CD4-positive, alpha-beta T cell (primary cell): ENCODE measurements at regions not wholly inside any gene's neighbourhood (a gene's known extent, or its start where the extent isn't known, plus 50 kb on each side); places are given as distances from the start of the nearest gene placed in this dataset.

Experiments used
- ATAC-seq: fragments of 200-7000 bp; cut with Tn5 transposase; one replicate; pipeline ENCODE4 v1.10.0; 2022; ENCODE audit warnings: mild to moderate bottlenecking; ENCODE audit not compliant: poor library complexity
- CTCF ChIA-PET: fragments of 350-600 bp; sonication (Branson Sonifier 250); formaldehyde crosslinking; loops from one replicate; lab custom pipeline; 2021; ENCODE audit warnings: antibody characterized with exemption, inconsistent platforms; lab: Charles Lee
- POLR2A ChIA-PET: fragments of 350-600 bp; sonication (Branson Sonifier 250); formaldehyde crosslinking; loops from one replicate; lab custom pipeline; 2021; ENCODE audit warnings: antibody characterized with exemption, inconsistent platforms; lab: Charles Lee
- DNase-seq, 14 experiments: peaks; one replicate each; pipeline ENCODE4 v3.0.0-alpha.2; 2013 to 2020; ENCODE audit warnings: mixed read lengths in 2 of 14
- H3K27ac ChIP-seq, 2 donors: one replicate each; pipeline versions ENCODE4 v1.5.1 to v1.7.0; 2013; ENCODE audit warnings: low read length in 2 of 2, low read depth in 1 of 2, mild to moderate bottlenecking in 1 of 2
- H3K27me3 ChIP-seq, 2 experiments: 1 replicate in 1 of 2; 2 replicates in 1 of 2; pipeline versions ENCODE4 v1.6.1 to v1.7.0; 2013; ENCODE audit warnings: low read length in 2 of 2, control low read depth in 1 of 2, mild to moderate bottlenecking in 1 of 2, moderate library complexity in 1 of 2; ENCODE audit not compliant: insufficient read depth in 2 of 2, control insufficient read depth in 1 of 2
- H3K36me3 ChIP-seq: one replicate; pipeline ENCODE4 v1.6.1; 2013; ENCODE audit warnings: low read length, control low read depth; ENCODE audit not compliant: insufficient read depth
- H3K4me1 ChIP-seq: one replicate; pipeline ENCODE4 v1.6.1; 2013; ENCODE audit warnings: low read length, control low read depth; ENCODE audit not compliant: insufficient read depth
- H3K4me3 ChIP-seq: one replicate; pipeline ENCODE4 v1.5.1; 2013; ENCODE audit warnings: mild to moderate bottlenecking, low read length, moderate library complexity
- H3K9me3 ChIP-seq, 2 experiments: 1 replicate in 1 of 2; 2 replicates in 1 of 2; pipeline versions ENCODE4 v1.6.1 to v1.7.0; 2013; ENCODE audit warnings: low read length in 2 of 2, mild to moderate bottlenecking in 2 of 2, control low read depth in 1 of 2, moderate library complexity in 1 of 2; ENCODE audit not compliant: control insufficient read depth in 1 of 2, insufficient read depth in 1 of 2
- H3K27ac Mint-ChIP-seq: one replicate; pipeline ENCODE4 v1.8.0; 2020; ENCODE audit warnings: mixed read lengths
- H3K27me3 Mint-ChIP-seq: one replicate; pipeline ENCODE4 v1.8.0; 2021; ENCODE audit warnings: mixed read lengths
- H3K36me3 Mint-ChIP-seq: one replicate; pipeline ENCODE4 v1.8.0; 2021; ENCODE audit warnings: low read depth, mixed read lengths
- H3K4me1 Mint-ChIP-seq: one replicate; pipeline ENCODE4 v1.8.0; 2021; ENCODE audit warnings: low read depth, mixed read lengths
- H3K4me3 Mint-ChIP-seq: one replicate; pipeline ENCODE4 v1.8.0; 2020; ENCODE audit warnings: mild to moderate bottlenecking, mixed read lengths
- H3K9me3 Mint-ChIP-seq: one replicate; pipeline ENCODE4 v1.8.0; 2020; ENCODE audit warnings: mixed read lengths
- CTCF ChIP-seq: fragments of 200-600 bp; IDR thresholded peaks from one replicate; pipeline ENCODE4 v1.8.0; 2022; ENCODE audit warnings: antibody characterized with exemption, mild to moderate bottlenecking
- intact Hi-C, 2 experiments: fragments of 100-400 bp; cut with DNase I in 1 of 2; cut with micrococcal nuclease in 1 of 2; formaldehyde crosslinking; loops; one replicate each; pipeline versions ENCODE4 v1.15.1 to v1.9.0; 2023 to 2025; cut with DNase I, micrococcal nuclease

- DNase-seq (no peak), ATAC-seq (no peak)
- peaks cover 0 to 14% of the 10 kb centered on the region in 2 experiments for H3K27me3 ChIP-seq
- no peaks in the 10 kb centered on the region for H3K36me3 ChIP-seq
- H3K4me1 ChIP-seq: no peaks in the 10 kb centered on the region
- Mint-ChIP-seq H3K27me3 (peaks cover 47% of the 10 kb centered on the region), H3K4me1 (no peaks in the 10 kb centered on the region), H3K36me3 (no peaks in the 10 kb centered on the region), H3K9me3 (no peaks in the 10 kb centered on the region), H3K27ac (no peak overlapping the region), H3K4me3 (no peak overlapping the region)
- no peak overlapping the region for H3K27ac ChIP-seq
- ChIA-PET POLR2A (no interaction called here), CTCF (no interaction called here)
- intact Hi-C loops: no loop called here
- no peak overlapping the region for H3K4me3 ChIP-seq
- no peak for TF ChIP-seq CTCF
- peaks cover 0 to 4% of the 10 kb centered on the region in 2 experiments for H3K9me3 ChIP-seq
Measured at GRCh38 chr19:31421082-31421481, 71.8 kb upstream of the TSHZ3 start.

GRCh38 chr19:31421856-31422255 lies 72.6 kb upstream of the TSHZ3 start:
- no peak for DNase-seq
- Histone ChIP-seq H3K4me1 (no peaks in the 10 kb centered on the region), H3K36me3 (no peaks in the 10 kb centered on the region), H3K9me3 (peaks cover 0 to 4% of the 10 kb centered on the region in 2 experiments), H3K4me3 (no peak overlapping the region), H3K27ac (no peak overlapping the region), H3K27me3 (peaks cover 0 to 11% of the 10 kb centered on the region in 2 experiments)
- TF ChIP-seq CTCF: no peak
- no peaks in the 10 kb centered on the region for H3K9me3 Mint-ChIP-seq
- ChIA-PET POLR2A (no interaction called here), CTCF (no interaction called here)
- no peak overlapping the region for H3K4me3 Mint-ChIP-seq
- H3K27ac Mint-ChIP-seq: no peak overlapping the region
- intact Hi-C loops: no loop called here
- H3K27me3 Mint-ChIP-seq: peaks cover 46% of the 10 kb centered on the region
- no peaks in the 10 kb centered on the region for H3K36me3 Mint-ChIP-seq
- no peaks in the 10 kb centered on the region for H3K4me1 Mint-ChIP-seq
- no peak for ATAC-seq

GRCh38 chr19:31423896-31424295 lies 74.7 kb upstream of the TSHZ3 start:
- Histone ChIP-seq H3K27ac (no peak overlapping the region), H3K4me3 (no peak overlapping the region), H3K9me3 (peaks cover 0 to 4% of the 10 kb centered on the region in 2 experiments), H3K4me1 (no peaks in the 10 kb centered on the region), H3K27me3 (peaks cover 0 to 8% of the 10 kb centered on the region in 2 experiments), H3K36me3 (no peaks in the 10 kb centered on the region)
- H3K27ac Mint-ChIP-seq: no peak overlapping the region
- ATAC-seq (no peak), DNase-seq (no peak)
- H3K9me3 Mint-ChIP-seq: no peaks in the 10 kb centered on the region
- intact Hi-C loops: no loop called here
- ChIA-PET POLR2A (no interaction called here), CTCF (no interaction called here)
- peaks cover 44% of the 10 kb centered on the region for H3K27me3 Mint-ChIP-seq
- no peak for TF ChIP-seq CTCF
- no peaks in the 10 kb centered on the region for H3K4me1 Mint-ChIP-seq
- no peak overlapping the region for H3K4me3 Mint-ChIP-seq
- H3K36me3 Mint-ChIP-seq: no peaks in the 10 kb centered on the region
